Dedifferentiated amniotic fluid mesenchymal stem cell (primary cell): ENCODE measurements at regions not wholly inside any gene's neighbourhood (a gene's known extent, or its start where the extent isn't known, plus 50 kb on each side); places are given as distances from the start of the nearest gene placed in this dataset.

Experiments
- DNase-seq: peaks from one replicate; pipeline ENCODE4 v3.0.0-alpha.2; 2016; ENCODE audit errors: extremely low spot score

- DNase-seq: no peak
These were observed 83.0 kb downstream of the CXCL12 start for GRCh38 chr10:44301781-44302355.

GRCh38 chr10:44300666-44301649 is 83.9 kb downstream of the CXCL12 start:
- DNase-seq: peak; percentile 95

DNA sequence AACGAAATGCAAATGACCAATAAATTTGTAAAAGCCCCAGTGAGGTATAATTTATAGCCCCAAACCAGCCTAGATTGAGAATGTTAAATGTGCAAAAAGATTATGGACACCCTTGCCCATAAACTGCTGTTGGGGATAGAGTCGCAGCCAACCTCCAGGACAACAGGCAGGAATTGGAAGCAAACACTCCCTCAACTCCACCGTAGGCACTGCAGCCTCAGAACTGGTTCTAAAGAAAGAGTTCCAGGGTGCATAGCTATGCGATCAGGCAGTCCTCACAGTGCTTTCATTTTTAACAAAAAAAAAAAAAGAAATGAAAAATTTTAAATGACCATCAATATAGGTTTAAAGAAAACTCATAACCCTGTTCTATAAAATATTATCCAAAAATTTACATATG is 86.2 kb downstream of the CXCL12 start:
- DNase-seq: no peak

GRCh38 chr10:44297963-44298362 is 86.9 kb downstream of the CXCL12 start:
- DNase-seq: no peak

DNA sequence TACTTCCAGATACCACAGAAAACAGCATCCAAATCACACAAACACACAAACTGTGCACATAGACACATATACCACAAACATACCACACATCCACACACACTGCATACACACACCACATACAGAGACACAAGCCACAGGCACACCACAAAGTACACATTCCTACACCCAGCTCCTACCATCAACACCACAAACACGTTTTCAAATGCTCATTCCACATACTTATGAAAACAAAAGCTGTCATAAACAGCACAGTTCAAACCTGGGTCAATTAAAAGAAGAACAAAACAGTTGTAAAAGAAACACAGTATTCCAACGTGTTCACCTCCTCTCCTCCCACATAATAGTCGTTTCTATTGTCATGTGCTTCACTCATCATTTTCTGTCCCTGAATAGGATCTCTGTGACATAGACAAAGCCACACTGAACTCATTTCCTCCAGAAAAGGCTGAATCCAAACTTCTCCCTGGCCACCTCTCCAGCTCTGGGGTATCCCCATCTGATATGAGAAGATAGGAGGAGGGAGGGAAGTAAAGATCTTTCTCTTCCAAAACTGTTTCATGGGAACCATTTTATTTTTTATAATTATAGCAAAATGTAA is 89.2 kb downstream of the CXCL12 start:
- no peak for DNase-seq

- DNase-seq: no peak
These were observed 90.0 kb downstream of the CXCL12 start for GRCh38 chr10:44294726-44295412.

DNA sequence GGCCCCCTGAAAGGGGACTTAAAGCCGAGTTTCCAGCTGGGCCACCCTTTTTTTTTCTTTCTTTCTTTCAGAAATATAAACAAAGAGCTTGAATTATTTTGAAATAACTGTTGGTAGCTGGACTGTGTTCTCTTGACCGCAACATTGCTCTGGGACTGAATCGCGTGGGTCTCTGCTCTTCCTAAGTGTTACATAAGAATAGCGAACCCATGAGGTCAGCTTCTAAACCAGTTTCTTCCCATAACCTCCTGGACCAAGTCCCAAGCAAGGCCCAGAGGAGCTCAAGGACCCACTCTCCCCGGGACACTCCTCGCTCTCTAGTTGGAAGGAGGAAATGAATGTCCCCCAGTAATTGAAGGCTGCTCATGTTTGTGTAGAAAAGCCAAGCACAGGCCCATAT is 91.1 kb downstream of the CXCL12 start:
- no peak for DNase-seq

- no peak for DNase-seq
These were observed 91.6 kb downstream of the CXCL12 start for GRCh38 chr10:44293306-44293778.

DNA sequence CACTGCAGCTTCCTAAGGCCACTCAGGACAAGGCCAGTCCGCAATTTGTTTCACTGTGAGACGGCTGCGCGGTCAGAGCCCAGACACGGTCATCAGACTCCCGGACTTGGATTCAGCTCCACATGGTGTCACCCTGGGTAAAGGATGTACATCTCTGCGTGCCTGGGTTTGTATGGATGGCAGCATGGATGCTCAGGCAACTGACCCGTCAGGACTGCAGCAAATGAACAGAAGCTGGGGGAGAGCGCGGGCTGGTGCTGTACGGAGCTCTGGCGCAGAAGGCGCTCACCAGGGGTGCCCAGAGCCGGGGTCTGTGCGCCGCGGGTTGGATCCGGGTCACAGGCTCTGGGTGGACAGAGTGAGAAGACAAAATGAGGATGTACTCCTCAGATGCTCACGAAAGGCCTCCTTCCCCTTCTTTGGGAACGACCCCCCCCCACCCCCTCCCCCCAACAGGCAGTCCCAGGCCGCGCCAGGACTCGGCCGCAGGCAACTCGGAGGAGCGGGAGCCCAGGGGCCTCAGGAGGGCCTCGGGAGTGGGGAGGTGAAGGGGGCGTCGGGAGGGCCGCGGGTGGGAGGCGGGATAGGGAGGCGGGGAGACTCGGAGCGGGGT is 92.4 kb downstream of the CXCL12 start:
- DNase-seq: no peak

DNA sequence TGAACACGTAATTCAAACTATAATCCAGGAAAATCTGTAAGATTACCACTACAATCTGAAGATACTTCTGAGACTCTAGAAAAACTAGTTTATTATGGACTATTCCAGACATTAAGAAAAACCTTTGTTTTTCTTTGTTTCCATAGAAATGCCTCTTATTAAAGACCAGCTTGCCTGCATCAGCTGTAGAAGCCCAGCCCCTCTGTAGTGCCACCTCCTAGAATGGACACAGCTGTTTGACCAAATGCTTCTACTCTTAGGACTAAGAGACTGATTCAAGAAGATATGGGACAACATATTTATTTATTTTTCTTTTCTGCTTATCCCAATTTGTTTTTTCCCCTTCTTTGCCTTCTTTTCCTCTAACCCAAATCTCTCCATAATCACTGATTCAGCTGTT is 93.8 kb downstream of the CXCL12 start:
- DNase-seq: no peak

GRCh38 chr10:44289125-44289524 is 95.8 kb downstream of the CXCL12 start:
- DNase-seq: no peak

GRCh38 chr10:44287408-44287807 is 97.5 kb downstream of the CXCL12 start:
- DNase-seq: no peak

GRCh38 chr10:44284198-44285084 is 100.5 kb downstream of the CXCL12 start:
- DNase-seq: no peak

GRCh38 chr10:44282626-44283300 is 102.1 kb downstream of the CXCL12 start:
- no peak for DNase-seq

- no peak for DNase-seq
These were observed 103.2 kb downstream of the CXCL12 start for GRCh38 chr10:44281662-44282061.

DNA sequence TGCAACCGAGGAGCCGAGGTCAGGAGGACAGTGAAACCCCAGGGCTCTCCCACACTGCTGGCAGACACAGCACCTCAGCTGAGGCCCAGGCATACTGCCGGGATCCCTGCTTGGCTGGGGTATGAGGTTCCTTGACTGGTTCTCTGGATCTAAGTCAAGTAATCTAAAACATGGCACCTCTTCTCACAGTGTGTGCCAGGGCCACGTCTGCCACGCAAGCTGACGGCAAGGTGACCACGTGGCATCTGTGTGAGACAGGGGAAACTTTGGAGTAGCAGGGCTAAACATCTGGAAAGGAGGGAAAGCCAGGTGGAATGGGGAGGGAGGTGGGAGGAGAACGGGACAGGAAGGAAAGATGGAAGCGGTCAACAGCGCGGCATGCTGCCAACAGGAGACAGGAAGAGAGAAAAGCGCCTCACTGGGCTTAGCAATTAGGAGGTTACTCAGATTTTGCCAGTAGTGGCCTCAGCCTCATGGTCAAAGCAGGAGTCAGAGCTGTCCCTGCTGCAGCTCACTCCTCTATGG is 103.7 kb downstream of the CXCL12 start:
- no peak for DNase-seq

GRCh38 chr10:44280226-44281014 is 104.5 kb downstream of the CXCL12 start:
- no peak for DNase-seq

- no peak for DNase-seq
These were observed 105.3 kb downstream of the CXCL12 start for GRCh38 chr10:44279426-44280126.
